ENCODE measurements at regions not wholly inside any gene's neighbourhood (a gene's known extent, or its start where the extent isn't known, plus 50 kb on each side); places are given as distances from the start of the nearest gene placed in this dataset.

GRCh38 chr9:108681851-108682590, 173.8 kb downstream of the ACTL7B start:
- TF ChIP-seq, protein P1, sequence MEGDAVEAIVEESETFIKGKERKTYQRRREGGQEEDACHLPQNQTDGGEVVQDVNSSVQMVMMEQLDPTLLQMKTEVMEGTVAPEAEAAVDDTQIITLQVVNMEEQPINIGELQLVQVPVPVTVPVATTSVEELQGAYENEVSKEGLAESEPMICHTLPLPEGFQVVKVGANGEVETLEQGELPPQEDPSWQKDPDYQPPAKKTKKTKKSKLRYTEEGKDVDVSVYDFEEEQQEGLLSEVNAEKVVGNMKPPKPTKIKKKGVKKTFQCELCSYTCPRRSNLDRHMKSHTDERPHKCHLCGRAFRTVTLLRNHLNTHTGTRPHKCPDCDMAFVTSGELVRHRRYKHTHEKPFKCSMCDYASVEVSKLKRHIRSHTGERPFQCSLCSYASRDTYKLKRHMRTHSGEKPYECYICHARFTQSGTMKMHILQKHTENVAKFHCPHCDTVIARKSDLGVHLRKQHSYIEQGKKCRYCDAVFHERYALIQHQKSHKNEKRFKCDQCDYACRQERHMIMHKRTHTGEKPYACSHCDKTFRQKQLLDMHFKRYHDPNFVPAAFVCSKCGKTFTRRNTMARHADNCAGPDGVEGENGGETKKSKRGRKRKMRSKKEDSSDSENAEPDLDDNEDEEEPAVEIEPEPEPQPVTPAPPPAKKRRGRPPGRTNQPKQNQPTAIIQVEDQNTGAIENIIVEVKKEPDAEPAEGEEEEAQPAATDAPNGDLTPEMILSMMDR (IDR thresholded peaks at IDR 0.05; ENCODE audit: low read depth, low read length) = no peak
- TF ChIP-seq MYC (IDR thresholded peaks at IDR 0.05; ENCODE audit: low read depth, low read length) (no peak), POLR2A (IDR thresholded peaks at IDR 0.05; ENCODE audit: extremely low read depth, insufficient read length) (no peak), MAX (IDR thresholded peaks at IDR 0.05; ENCODE audit: low read depth, low read length) (no peak)
- no peak for DNase-seq (ENCODE audit: low read depth)
- no peak overlapping the region for H3K4me3 ChIP-seq (ENCODE audit: low read depth, low read length)

- TF ChIP-seq POLR2A (IDR thresholded peaks at IDR 0.05; ENCODE audit: extremely low read depth, insufficient read length) (no peak), MYC (IDR thresholded peaks at IDR 0.05; ENCODE audit: low read depth, low read length) (no peak), MAX (IDR thresholded peaks at IDR 0.05; ENCODE audit: low read depth, low read length) (no peak)
- TF ChIP-seq, protein P1 (IDR thresholded peaks at IDR 0.05; ENCODE audit: low read depth, low read length) = no peak
- no peak overlapping the region for H3K4me3 ChIP-seq (ENCODE audit: low read depth, low read length)
- DNase-seq (ENCODE audit: low read depth) = no peak
Measured at GRCh38 chr9:108680946-108681345, 174.8 kb downstream of the ACTL7B start.

GRCh38 chr9:108677776-108678175, 178.0 kb downstream of the ACTL7B start:
- no peak for DNase-seq (ENCODE audit: low read depth)
- no peak overlapping the region for H3K4me3 ChIP-seq (ENCODE audit: low read depth, low read length)
- no peak for TF ChIP-seq MAX (IDR thresholded peaks at IDR 0.05; ENCODE audit: low read depth, low read length)
- TF ChIP-seq POLR2A (IDR thresholded peaks at IDR 0.05; ENCODE audit: extremely low read depth, insufficient read length) = no peak
- no peak for TF ChIP-seq MYC (IDR thresholded peaks at IDR 0.05; ENCODE audit: low read depth, low read length)
- TF ChIP-seq, protein P1 (IDR thresholded peaks at IDR 0.05; ENCODE audit: low read depth, low read length) = no peak

- H3K4me3 ChIP-seq (ENCODE audit: low read depth, low read length) = no peak overlapping the region
- TF ChIP-seq MAX (IDR thresholded peaks at IDR 0.05; ENCODE audit: low read depth, low read length) (no peak), MYC (IDR thresholded peaks at IDR 0.05; ENCODE audit: low read depth, low read length) (no peak), POLR2A (IDR thresholded peaks at IDR 0.05; ENCODE audit: extremely low read depth, insufficient read length) (no peak)
- TF ChIP-seq, protein P1 (IDR thresholded peaks at IDR 0.05; ENCODE audit: low read depth, low read length) = no peak
- no peak for DNase-seq (ENCODE audit: low read depth)
Measured at GRCh38 chr9:108676355-108676754, 179.4 kb downstream of the ACTL7B start.

DNA sequence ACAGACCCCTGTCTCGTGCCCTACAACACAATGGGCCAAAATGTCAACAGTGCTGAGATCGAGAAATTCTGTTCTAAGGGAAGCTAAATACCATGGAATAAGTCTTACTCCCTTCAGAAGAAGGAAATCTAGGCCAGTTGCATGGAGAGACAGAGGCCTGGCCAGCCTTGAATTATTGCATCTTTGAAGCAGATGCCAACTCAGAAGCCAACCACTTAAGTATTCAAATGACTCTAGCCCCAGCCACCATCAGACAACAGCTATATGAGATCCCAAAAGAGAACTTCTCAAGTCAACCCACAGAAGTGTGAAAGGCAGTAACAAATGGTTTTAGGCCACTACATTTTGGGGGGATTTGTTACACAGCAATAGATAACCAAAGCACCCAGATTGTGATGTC, 180.1 kb downstream of the ACTL7B start:
- no peak for TF ChIP-seq MAX (IDR thresholded peaks at IDR 0.05; ENCODE audit: low read depth, low read length)
- H3K4me3 ChIP-seq (ENCODE audit: low read depth, low read length) = no peak overlapping the region
- no peak for DNase-seq (ENCODE audit: low read depth)

DNA sequence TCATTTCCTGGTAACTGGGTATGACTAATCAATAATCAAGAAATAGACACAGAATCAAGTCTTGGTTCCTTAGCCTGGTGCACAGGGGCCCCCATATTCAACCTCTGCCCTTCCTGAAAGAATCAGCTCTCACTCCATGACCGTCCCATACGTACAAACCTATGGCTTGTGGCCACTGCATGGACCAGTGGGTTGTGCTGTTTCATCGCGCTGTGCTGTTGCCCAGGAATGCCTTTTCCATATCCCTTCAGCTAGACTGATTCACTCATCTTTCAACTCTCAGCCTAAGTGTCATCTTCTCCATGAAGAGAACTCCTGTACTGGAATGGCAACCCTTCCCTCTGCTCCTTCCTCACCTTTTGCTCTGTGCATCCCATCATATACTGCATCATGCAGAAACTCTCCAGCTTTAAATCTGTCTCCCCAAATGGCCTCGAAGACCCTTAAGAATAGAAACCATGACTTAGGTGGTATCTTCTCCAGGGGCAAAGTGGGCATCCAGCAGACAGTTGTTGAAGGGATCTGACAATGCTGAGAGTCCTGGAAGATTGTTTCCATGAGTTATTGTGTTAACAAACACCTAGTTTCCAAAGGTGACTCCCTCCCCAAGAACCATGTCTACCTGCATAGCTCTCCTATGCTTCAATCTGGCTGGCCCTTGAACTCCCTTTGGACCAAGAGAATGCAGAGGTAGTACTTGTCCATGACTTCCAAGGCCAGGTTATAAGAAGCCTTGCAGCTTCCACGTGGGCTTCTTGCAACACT, 180.8 kb downstream of the ACTL7B start:
- TF ChIP-seq MYC (IDR thresholded peaks at IDR 0.05; ENCODE audit: low read depth, low read length) (no peak), POLR2A (IDR thresholded peaks at IDR 0.05; ENCODE audit: extremely low read depth, insufficient read length) (no peak), MAX (IDR thresholded peaks at IDR 0.05; ENCODE audit: low read depth, low read length) (no peak)
- TF ChIP-seq, protein P1 (IDR thresholded peaks at IDR 0.05; ENCODE audit: low read depth, low read length) = no peak
- no peak overlapping the region for H3K4me3 ChIP-seq (ENCODE audit: low read depth, low read length)
- DNase-seq (ENCODE audit: low read depth) = no peak
